HCT116 (cell line): ENCODE measurements at regions not wholly inside any gene's neighbourhood (a gene's known extent, or its start where the extent isn't known, plus 50 kb on each side); places are given as distances from the start of the nearest gene placed in this dataset.

ENCODE experiments used
- ATAC-seq: fragments of 200-7000 bp; cut with Tn5 transposase; 2 replicates; pipeline ENCODE4 v1.9.1; 2020; ENCODE audit warnings: mild to moderate bottlenecking, moderate library complexity
- BruUV-seq: library from RNA; stranded (reverse); fragments of 400-500 nt; replicated peaks from 2 replicates; lab custom pipeline; 2021; lab: Mats Ljungman, UMichigan
- CTCF ChIA-PET: fragments of 300-600 bp; sonication (Branson Sonifier 250); formaldehyde crosslinking; loops from one replicate; lab custom pipeline; 2021; ENCODE audit warnings: antibody characterized with exemption; lab: Charles Lee
- POLR2A ChIA-PET: fragments of 300-600, 350-600 bp; sonication (Branson Sonifier 250); formaldehyde crosslinking; loops from one replicate; lab custom pipeline; 2021; ENCODE audit warnings: antibody characterized with exemption; lab: Charles Lee
- RAD21 ChIA-PET, 2 experiments: fragments of 300-600 bp; sonication (Branson Sonifier 250); formaldehyde crosslinking; loops; one replicate each; lab custom pipeline; 2023; ENCODE audit warnings: low total read pairs in 2 of 2; ENCODE audit not compliant: uncharacterized antibody in 2 of 2, unreplicated experiment in 2 of 2, low non-redundant PET in 1 of 2; lab: Charles Lee
- DNase-seq: peaks from one replicate; pipeline ENCODE4 v3.0.0-alpha.2; 2010; ENCODE audit warnings: low read depth, low spot score
- H2AFZ ChIP-seq: fragments of 200-600 bp; shearing (Covaris generic), sonication (generic); 2 replicates; pipeline ENCODE4 v1.6.1; 2017; ENCODE audit warnings: low read depth, mixed run types, mixed read lengths, antibody characterized with exemption, low read length; ENCODE audit not compliant: poor library complexity, severe bottlenecking
- H3K27ac ChIP-seq: 2 replicates; pipeline ENCODE4 v1.5.1; 2012; ENCODE audit warnings: low read depth, low read length
- H3K27me3 ChIP-seq: fragments of 200-600 bp; sonication (generic); 2 replicates; pipeline ENCODE4 v1.6.1; 2016; ENCODE audit warnings: mixed run types, low read length, mixed read lengths; ENCODE audit not compliant: insufficient read depth
- H3K36me3 ChIP-seq, 2 experiments: fragments of 200-500 bp in 1 of 2; fragments of 200-600 bp in 1 of 2; sonication (Bioruptor generic) in 1 of 2; sonication (generic) in 1 of 2; 2 replicates each; pipeline versions ENCODE4 v1.5.1 to v1.6.1; 2014 to 2016; ENCODE audit warnings: low read length in 2 of 2, inconsistent platforms in 1 of 2, mixed read lengths in 1 of 2, mixed run types in 1 of 2; ENCODE audit not compliant: insufficient read depth in 2 of 2, control insufficient read depth in 1 of 2
- H3K4me1 ChIP-seq, 2 experiments: fragments of 200-600 bp in 1 of 2; sonication (generic) in 1 of 2; 2 replicates each; pipeline versions ENCODE4 v1.5.1 to v1.6.1; 2012 to 2017; ENCODE audit warnings: low read length in 2 of 2, inconsistent platforms in 1 of 2, mild to moderate bottlenecking in 1 of 2, mixed read lengths in 1 of 2, mixed run types in 1 of 2, moderate library complexity in 1 of 2; ENCODE audit not compliant: insufficient read depth in 2 of 2, control insufficient read depth in 1 of 2
- H3K4me2 ChIP-seq: fragments of 200-600 bp; sonication (generic); 2 replicates; pipeline ENCODE4 v1.6.1; 2017; ENCODE audit warnings: mixed run types, low read length, mixed read lengths
- H3K4me3 ChIP-seq, 2 experiments: fragments of 200-600 bp in 1 of 2; sonication (generic) in 1 of 2; replicated peaks in 1 of 2; 2 replicates each; pipeline ENCODE4 v1.5.1; 2011 to 2016; ENCODE audit warnings: low read length in 2 of 2, control low read depth in 1 of 2, low read depth in 1 of 2, mild to moderate bottlenecking in 1 of 2, mixed read lengths in 1 of 2, mixed run types in 1 of 2
- H3K79me2 ChIP-seq: fragments of 200-600 bp; sonication (generic); 2 replicates; pipeline ENCODE4 v1.6.1; 2017; ENCODE audit warnings: mild to moderate bottlenecking, mixed run types, low read length, moderate library complexity, mixed read lengths; ENCODE audit not compliant: insufficient read depth
- H3K9ac ChIP-seq: fragments of 200-600 bp; sonication (generic); 2 replicates; pipeline ENCODE4 v1.6.1; 2016; ENCODE audit warnings: low read length, mixed read lengths
- H3K9me2 ChIP-seq: fragments of 200-600 bp; sonication (generic), shearing (Covaris generic); 2 replicates; pipeline ENCODE4 v1.6.1; 2017; ENCODE audit warnings: mixed run types, mild to moderate bottlenecking, moderate library complexity; ENCODE audit not compliant: insufficient read depth
- H3K9me3 ChIP-seq, 2 experiments: fragments of 200-500 bp in 1 of 2; fragments of 200-600 bp in 1 of 2; sonication (Bioruptor generic) in 1 of 2; sonication (generic) in 1 of 2; 2 replicates each; pipeline ENCODE4 v1.6.1; 2014 to 2017; ENCODE audit warnings: low read length in 2 of 2, mixed read lengths in 2 of 2, inconsistent platforms in 1 of 2, low read depth in 1 of 2, mild to moderate bottlenecking in 1 of 2, mixed run types in 1 of 2, moderate library complexity in 1 of 2; ENCODE audit not compliant: control insufficient read depth in 1 of 2, insufficient read depth in 1 of 2
- H4K20me1 ChIP-seq: fragments of 200-600 bp; sonication (generic), shearing (Covaris generic); 2 replicates; pipeline ENCODE4 v1.6.1; 2017; ENCODE audit warnings: mixed run types, mild to moderate bottlenecking, moderate library complexity; ENCODE audit not compliant: insufficient read depth
- CEBPB ChIP-seq: IDR thresholded peaks from 2 replicates; pipeline ENCODE4 v1.6.1; 2012; ENCODE audit warnings: low read depth
- CTCF ChIP-seq, 3 experiments: fragments of 200-600 bp in 1 of 3; sonication (generic) in 1 of 3; IDR thresholded peaks in 2 of 3; conservative IDR thresholded peaks in 1 of 3; 2 replicates each; pipeline ENCODE4 v1.5.1; 2012 to 2017; ENCODE audit warnings: low read depth in 2 of 3, low read length in 2 of 3, antibody characterized with exemption in 1 of 3, borderline replicate concordance in 1 of 3, control low read depth in 1 of 3, mild to moderate bottlenecking in 1 of 3, mixed read lengths in 1 of 3, mixed run types in 1 of 3, moderate library complexity in 1 of 3; ENCODE audit not compliant: insufficient read depth in 1 of 3
- ELF1 ChIP-seq: IDR thresholded peaks from 2 replicates; pipeline ENCODE4 v1.6.1; 2012; ENCODE audit warnings: low read depth, borderline replicate concordance
- EZH2phosphoT487 ChIP-seq: fragments of 200-600 bp; IDR thresholded peaks from 2 replicates; pipeline ENCODE4 v1.6.1; 2018; ENCODE audit warnings: antibody characterized with exemption, borderline replicate concordance
- FOSL1 ChIP-seq: IDR thresholded peaks from 2 replicates; pipeline ENCODE4 v1.6.1; 2012; ENCODE audit warnings: low read depth
- POLR2A ChIP-seq: IDR thresholded peaks from 2 replicates; pipeline ENCODE4 v1.7.0; 2011; ENCODE audit warnings: borderline replicate concordance; ENCODE audit not compliant: insufficient read depth, insufficient read length; ENCODE audit errors: extremely low read depth
- RAD21 ChIP-seq: IDR thresholded peaks from 2 replicates; pipeline ENCODE4 v1.6.1; 2012; ENCODE audit warnings: low read depth, mild to moderate bottlenecking
- REST ChIP-seq: IDR thresholded peaks from 2 replicates; pipeline ENCODE4 v1.6.1; 2012; ENCODE audit warnings: low read depth
- SIN3A ChIP-seq: IDR thresholded peaks from 2 replicates; pipeline ENCODE4 v1.6.1; 2012; ENCODE audit warnings: low read depth
- SRF ChIP-seq: IDR thresholded peaks from 2 replicates; pipeline ENCODE4 v1.6.1; 2012; ENCODE audit warnings: low read depth
- TCF7L2 ChIP-seq: IDR thresholded peaks from 2 replicates; pipeline ENCODE4 v1.7.0; 2011; ENCODE audit warnings: borderline replicate concordance, inconsistent platforms; ENCODE audit not compliant: insufficient read depth, insufficient read length; ENCODE audit errors: extremely low read depth
- ZBTB33 ChIP-seq: IDR thresholded peaks from 2 replicates; pipeline ENCODE4 v1.6.1; 2011; ENCODE audit warnings: mild to moderate bottlenecking, low read length, moderate library complexity; ENCODE audit not compliant: insufficient replicate concordance; ENCODE audit errors: extremely low read depth
- intact Hi-C: fragments of 100-400 bp; cut with micrococcal nuclease; formaldehyde crosslinking; loops from 2 replicates; pipeline ENCODE4 v1.10.0; 2022

DNA sequence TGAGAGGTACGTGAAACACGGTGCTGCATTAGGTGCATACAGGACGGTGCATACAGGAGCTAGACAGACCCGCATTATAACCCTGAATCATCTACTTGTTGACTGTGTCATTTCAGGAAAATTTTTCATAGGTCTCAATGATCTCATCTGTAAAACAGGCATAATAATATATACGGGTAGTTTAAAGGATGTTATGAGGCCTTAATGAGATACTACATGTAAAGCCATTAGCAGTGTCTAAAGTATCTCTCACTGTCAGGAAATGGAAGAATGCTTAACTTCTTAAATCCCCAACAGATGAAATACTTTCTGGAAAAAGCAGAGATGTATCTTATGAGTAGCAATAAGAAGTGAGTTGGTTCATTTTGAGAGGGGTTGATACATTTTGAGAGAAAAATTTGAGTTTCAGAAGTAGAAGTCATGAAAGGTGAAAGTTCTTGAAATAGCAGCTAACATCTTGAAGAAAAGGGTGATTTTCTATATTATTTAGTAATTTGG is 669.6 kb downstream of the PTPRC start:
- no peaks in the 10 kb centered on the region for H3K27me3 ChIP-seq
- no peaks in the 10 kb centered on the region for H4K20me1 ChIP-seq
- TF ChIP-seq CEBPB (no peak), EZH2phosphoT487 (no peak), REST (no peak), ELF1 (no peak), TCF7L2 (no peak), ZBTB33 (no peak), SIN3A (no peak), RAD21 (no peak), CTCF (IDR thresholded peaks at IDR 0.05 in 2 of 3, conservative IDR thresholded peaks at IDR 0.05 in 1 of 3; ENCODE audit: borderline replicate concordance in 1 of 3, insufficient read depth in 1 of 3, low read depth in 2 of 3, low read length in 2 of 3) (no peak), SRF (no peak), FOSL1 (no peak), POLR2A (no peak)
- H3K9me2 ChIP-seq = no peaks in the 10 kb centered on the region
- POLR2A ChIA-PET = no interaction called here
- DNase-seq = no peak
- no peaks in the 10 kb centered on the region for H3K9me3 ChIP-seq
- no peak overlapping the region for H3K4me2 ChIP-seq
- H3K36me3 ChIP-seq = no peaks in the 10 kb centered on the region
- RAD21 ChIA-PET = no interaction called here
- CTCF ChIA-PET = no interaction called here
- H3K79me2 ChIP-seq = no peaks in the 10 kb centered on the region
- H3K4me3 ChIP-seq = no peak overlapping the region
- intact Hi-C loops = no loop called here
- ATAC-seq = no peak
- H3K9ac ChIP-seq = no peak overlapping the region
- H3K27ac ChIP-seq = no peak overlapping the region
- no TSS peak for BruUV-seq
- no peaks in the 10 kb centered on the region for H3K4me1 ChIP-seq
- H2AFZ ChIP-seq = no peak overlapping the region
